Effector memory CD4-positive, alpha-beta T cell (primary cell): ENCODE measurements at regions not wholly inside any gene's neighbourhood (a gene's known extent, or its start where the extent isn't known, plus 50 kb on each side); places are given as distances from the start of the nearest gene placed in this dataset.

ENCODE experiments used
- DNase-seq, 3 donors: peaks; one replicate each; pipeline ENCODE4 v3.0.0-alpha.2; 2020
- H3K27ac ChIP-seq: 2 replicates; pipeline ENCODE4 v1.7.0; 2013; ENCODE audit warnings: mild to moderate bottlenecking, low read length, moderate library complexity; ENCODE audit not compliant: insufficient read depth, poor library complexity, severe bottlenecking
- H3K27me3 ChIP-seq: replicated peaks from 2 replicates; pipeline ENCODE4 v1.7.0; 2013; ENCODE audit warnings: mild to moderate bottlenecking, low read length; ENCODE audit not compliant: insufficient read depth, control insufficient read depth, poor library complexity, severe bottlenecking
- H3K36me3 ChIP-seq: 2 replicates; pipeline ENCODE4 v1.7.0; 2013; ENCODE audit warnings: mild to moderate bottlenecking, low read length, moderate library complexity; ENCODE audit not compliant: control insufficient read depth, insufficient read depth
- H3K4me1 ChIP-seq: 2 replicates; pipeline ENCODE4 v1.7.0; 2013; ENCODE audit warnings: low read length, mild to moderate bottlenecking; ENCODE audit not compliant: control insufficient read depth, insufficient read depth, poor library complexity, severe bottlenecking
- H3K4me3 ChIP-seq: 2 replicates; pipeline ENCODE4 v1.7.0; 2013; ENCODE audit warnings: low read length, low read depth, mild to moderate bottlenecking; ENCODE audit not compliant: insufficient read depth, poor library complexity, severe bottlenecking
- H3K9me3 ChIP-seq: 2 replicates; pipeline ENCODE4 v1.7.0; 2013; ENCODE audit warnings: mild to moderate bottlenecking, low read length, moderate library complexity; ENCODE audit not compliant: control insufficient read depth

DNA sequence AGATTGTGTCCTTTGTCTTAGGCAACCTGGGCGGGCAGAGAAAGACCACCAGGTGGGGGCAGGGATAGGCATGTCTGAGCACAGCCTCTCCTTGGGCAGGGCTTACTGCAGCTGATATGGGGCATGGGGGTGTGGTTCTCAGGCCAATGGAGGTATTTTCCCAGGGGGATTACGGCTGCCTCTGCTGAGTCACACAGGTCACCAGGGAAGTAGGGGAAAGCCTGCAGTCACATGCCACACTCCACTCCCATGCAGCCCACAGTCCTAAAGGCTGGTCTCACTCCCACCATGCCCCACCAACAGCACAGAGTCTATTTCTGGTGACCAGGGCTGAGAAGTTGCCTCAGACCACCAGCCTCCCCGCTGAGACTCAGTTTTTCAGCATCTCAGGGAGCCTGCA, 466.4 kb downstream of the DIPK2A start:
- Histone ChIP-seq H3K27ac (no peak overlapping the region), H3K36me3 (no peaks in the 10 kb centered on the region), H3K4me3 (no peak overlapping the region), H3K9me3 (no peaks in the 10 kb centered on the region), H3K27me3 (no peaks in the 10 kb centered on the region), H3K4me1 (no peaks in the 10 kb centered on the region)
- no peak for DNase-seq

DNA sequence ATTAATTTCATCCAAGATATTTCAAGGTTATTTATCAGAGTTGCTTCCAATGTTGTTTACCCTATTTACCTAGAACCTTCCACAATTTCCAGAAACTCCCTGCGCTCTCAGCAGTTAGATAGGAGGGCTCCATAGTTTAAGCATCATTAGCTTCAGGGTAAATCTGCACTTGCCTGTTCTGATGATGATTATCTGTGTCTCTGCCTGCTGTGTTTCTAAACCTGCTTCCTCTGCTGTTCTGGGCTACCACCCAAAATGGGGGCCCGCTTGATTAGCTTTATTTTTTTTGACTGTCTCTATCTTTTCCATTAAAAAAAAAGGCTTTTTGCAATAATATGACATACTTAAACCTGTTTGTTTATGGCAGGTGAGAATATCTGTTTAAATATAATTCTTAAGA, 472.4 kb downstream of the DIPK2A start:
- Histone ChIP-seq H3K27me3 (no peaks in the 10 kb centered on the region), H3K4me1 (no peaks in the 10 kb centered on the region), H3K36me3 (no peaks in the 10 kb centered on the region), H3K4me3 (no peak overlapping the region), H3K9me3 (no peaks in the 10 kb centered on the region), H3K27ac (no peak overlapping the region)
- DNase-seq: no peak

DNA sequence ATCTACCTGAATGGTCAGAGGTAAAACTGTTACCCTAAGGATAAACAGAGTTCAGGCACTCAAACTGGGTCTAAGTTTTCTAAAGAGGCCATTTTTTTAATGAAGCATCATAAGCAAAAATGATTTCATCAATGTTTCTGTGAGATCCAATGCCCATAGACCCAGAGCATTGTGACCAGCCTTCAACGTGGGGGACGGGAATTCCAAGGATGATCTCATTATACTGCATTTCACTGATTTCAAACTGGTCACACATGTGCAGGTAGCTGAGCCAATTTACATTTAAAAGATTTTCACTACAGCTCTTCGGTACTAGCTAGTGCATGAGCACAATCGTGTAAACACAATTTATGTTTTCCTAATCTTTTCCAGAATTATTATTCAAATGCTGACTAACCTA, 472.9 kb downstream of the DIPK2A start:
- Histone ChIP-seq H3K9me3 (no peaks in the 10 kb centered on the region), H3K4me3 (no peak overlapping the region), H3K36me3 (no peaks in the 10 kb centered on the region), H3K27me3 (no peaks in the 10 kb centered on the region), H3K4me1 (no peaks in the 10 kb centered on the region), H3K27ac (no peak overlapping the region)
- DNase-seq: no peak

DNA sequence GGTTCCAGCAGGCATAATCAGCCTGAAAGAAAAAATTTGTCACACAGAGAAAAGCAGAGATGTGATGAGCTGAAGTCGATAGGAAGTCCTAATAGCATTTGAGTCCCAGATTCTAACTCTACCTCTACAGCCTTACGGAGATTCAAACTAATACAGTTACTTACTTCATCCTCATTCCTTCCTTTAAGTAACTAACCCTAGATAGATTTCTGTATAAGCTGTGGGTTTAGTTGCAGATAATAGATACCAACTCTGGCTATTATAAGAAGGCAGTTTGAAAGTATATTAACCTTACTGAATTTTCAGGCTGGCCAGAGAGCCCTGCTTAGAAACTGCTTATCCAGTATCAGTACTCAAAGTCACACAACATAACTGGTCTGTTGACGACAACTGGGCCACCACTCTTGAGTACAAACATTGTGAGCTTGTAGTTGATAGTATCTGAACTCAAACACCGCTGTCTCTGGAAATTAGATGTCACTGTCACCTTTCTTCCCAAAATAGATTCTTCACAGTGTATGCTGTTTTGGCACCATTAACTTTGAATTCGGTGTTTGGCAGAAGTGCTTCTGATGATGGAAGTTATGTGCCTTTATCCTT, 484.3 kb downstream of the DIPK2A start:
- H3K36me3 ChIP-seq: no peaks in the 10 kb centered on the region

DNA sequence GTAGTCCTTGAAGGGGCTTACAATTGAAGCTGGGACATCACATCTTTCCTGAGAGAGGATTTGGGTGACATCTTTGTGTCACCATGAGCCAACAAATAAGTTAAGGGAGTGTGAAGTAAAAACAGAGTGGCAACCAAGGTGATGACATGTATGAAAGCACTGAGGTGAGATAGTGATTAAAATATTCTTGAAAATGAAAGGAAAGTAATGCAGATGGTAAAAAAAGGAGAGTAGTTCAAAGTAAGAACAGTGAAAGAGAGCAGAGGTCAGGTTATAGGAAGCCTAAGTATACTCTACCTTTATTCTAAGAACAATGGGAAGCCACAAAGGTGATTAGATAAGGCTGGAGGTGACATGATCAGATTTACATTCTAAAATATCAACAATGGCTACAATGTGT, 486.1 kb downstream of the DIPK2A start:
- H3K36me3 ChIP-seq: no peaks in the 10 kb centered on the region
- H3K27me3 ChIP-seq: no peaks in the 10 kb centered on the region
- no peak overlapping the region for H3K4me3 ChIP-seq
- H3K27ac ChIP-seq: no peak overlapping the region
- H3K4me1 ChIP-seq: no peaks in the 10 kb centered on the region
- DNase-seq: no peak
- no peaks in the 10 kb centered on the region for H3K9me3 ChIP-seq

More for the DNA sequence above, 484.3 kb downstream of the DIPK2A start:
- H3K27me3 ChIP-seq: no peaks in the 10 kb centered on the region
- H3K4me3 ChIP-seq: no peak overlapping the region
- no peak overlapping the region for H3K27ac ChIP-seq
- no peaks in the 10 kb centered on the region for H3K9me3 ChIP-seq
- H3K4me1 ChIP-seq: no peaks in the 10 kb centered on the region
- no peak for DNase-seq

DNA sequence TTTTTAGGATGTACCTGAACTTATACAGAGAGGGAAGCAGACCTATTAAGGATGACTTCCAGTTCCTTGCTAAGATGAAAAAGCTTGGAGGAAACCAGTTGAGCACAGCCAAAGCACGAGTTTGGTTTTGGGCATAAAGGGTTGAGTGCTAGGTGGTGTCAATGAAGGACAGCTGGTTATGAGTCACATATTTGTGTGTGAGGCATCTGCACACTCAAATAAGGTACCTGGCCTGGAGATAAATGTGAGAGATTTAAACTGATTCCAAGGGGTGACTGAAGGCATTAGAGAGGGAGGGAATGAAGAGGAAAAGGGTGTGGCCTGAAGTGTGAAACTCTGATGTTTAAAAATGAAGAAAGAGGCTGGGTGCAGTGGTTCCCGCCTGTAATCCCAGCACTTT, 486.7 kb downstream of the DIPK2A start:
- no peaks in the 10 kb centered on the region for H3K9me3 ChIP-seq
- no peak overlapping the region for H3K27ac ChIP-seq
- no peak for DNase-seq

DNA sequence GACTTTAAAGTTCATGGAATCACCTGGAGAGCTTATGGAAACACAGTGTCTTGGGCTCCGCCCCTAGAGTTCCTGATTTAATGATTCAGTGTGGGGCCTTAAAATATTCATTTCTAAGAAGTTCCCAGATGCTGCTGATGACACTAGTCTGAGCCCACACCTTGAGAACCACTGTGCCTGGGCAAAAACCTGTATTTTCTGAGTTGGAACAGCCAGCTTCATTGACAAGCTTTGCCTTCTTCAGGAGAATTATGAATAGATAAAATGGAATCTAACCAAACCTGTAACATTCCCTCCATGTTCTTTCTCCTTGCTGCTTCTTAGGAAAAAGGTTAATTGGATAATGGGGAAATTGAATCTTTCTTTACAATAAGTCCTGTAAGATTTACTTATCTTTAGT, 490.7 kb downstream of the DIPK2A start:
- Histone ChIP-seq H3K36me3 (no peaks in the 10 kb centered on the region), H3K27ac (no peak overlapping the region), H3K4me1 (no peaks in the 10 kb centered on the region), H3K4me3 (no peak overlapping the region), H3K27me3 (no peaks in the 10 kb centered on the region), H3K9me3 (no peaks in the 10 kb centered on the region)
- DNase-seq: no peak

More for the DNA sequence above, 486.7 kb downstream of the DIPK2A start:
- H3K36me3 ChIP-seq: no peaks in the 10 kb centered on the region
- H3K4me1 ChIP-seq: no peaks in the 10 kb centered on the region
- H3K27me3 ChIP-seq: no peaks in the 10 kb centered on the region
- no peak overlapping the region for H3K4me3 ChIP-seq

DNA sequence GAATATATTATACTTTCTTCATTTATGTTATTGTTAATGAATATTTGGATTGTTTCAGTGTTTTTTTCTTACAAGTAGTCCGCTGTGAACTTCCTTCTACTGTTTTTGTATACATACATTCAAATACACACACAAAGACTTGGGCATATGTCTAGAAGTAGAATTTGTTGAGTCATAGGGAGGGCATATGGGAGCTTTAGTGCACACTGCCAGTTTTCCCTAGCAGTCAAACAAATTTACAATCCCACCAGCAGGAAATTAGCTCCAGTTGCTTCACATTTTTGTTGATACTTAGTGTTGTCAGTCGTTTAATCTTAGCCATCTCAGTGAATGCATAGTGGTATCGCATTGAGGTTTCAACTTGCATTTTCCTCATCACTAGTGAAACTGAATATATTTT, 492.3 kb downstream of the DIPK2A start:
- H3K4me1 ChIP-seq: no peaks in the 10 kb centered on the region
- H3K27ac ChIP-seq: no peak overlapping the region
- H3K9me3 ChIP-seq: no peaks in the 10 kb centered on the region
- no peaks in the 10 kb centered on the region for H3K27me3 ChIP-seq
- DNase-seq: no peak
- no peaks in the 10 kb centered on the region for H3K36me3 ChIP-seq
- no peak overlapping the region for H3K4me3 ChIP-seq

DNA sequence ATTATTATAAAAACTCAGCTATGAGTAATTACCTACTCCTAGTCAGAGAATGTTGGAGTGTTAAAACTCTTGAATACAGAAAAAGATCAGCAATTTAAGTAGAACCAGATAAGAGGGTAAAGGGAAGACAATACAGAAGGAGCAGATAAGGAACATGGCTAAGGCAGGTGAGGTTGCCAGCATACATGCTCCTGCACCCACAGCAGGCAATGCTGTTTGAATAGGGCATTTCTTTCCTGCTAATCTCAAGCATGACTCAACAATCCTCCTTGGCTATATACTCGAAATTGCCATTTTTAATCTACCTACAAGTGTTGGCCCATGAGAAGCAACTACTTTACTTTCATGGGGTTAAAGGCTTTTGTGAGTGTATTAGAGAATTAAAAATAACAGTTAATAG, 494.5 kb downstream of the DIPK2A start:
- no peak for DNase-seq
- Histone ChIP-seq H3K4me3 (no peak overlapping the region), H3K9me3 (no peaks in the 10 kb centered on the region), H3K27ac (no peak overlapping the region), H3K36me3 (no peaks in the 10 kb centered on the region), H3K4me1 (no peaks in the 10 kb centered on the region), H3K27me3 (no peaks in the 10 kb centered on the region)

DNA sequence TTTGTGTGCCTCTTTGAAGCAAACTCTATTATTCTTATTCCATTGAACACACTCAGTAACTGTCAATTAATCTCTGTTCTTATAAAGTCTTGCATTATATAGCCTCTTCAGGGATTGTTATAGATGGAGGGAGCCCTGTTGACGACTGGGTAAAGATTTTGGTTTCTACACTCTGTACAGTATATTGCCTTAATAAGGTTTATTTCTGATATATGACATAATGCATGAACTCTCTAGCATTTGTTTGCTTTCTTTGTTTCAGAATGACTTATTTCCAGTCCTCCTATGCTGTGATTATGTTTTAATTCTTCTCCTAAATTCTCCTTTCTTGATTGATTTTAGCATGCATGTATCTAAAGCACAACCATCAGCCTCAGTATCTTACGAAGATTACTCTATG, 494.9 kb downstream of the DIPK2A start:
- Histone ChIP-seq H3K4me1 (no peaks in the 10 kb centered on the region), H3K27me3 (no peaks in the 10 kb centered on the region), H3K36me3 (no peaks in the 10 kb centered on the region), H3K4me3 (no peak overlapping the region), H3K27ac (no peak overlapping the region), H3K9me3 (no peaks in the 10 kb centered on the region)
- DNase-seq: no peak
